ENCODE measurements at regions not wholly inside any gene's neighbourhood (a gene's known extent, or its start where the extent isn't known, plus 50 kb on each side); places are given as distances from the start of the nearest gene placed in this dataset.

DNA sequence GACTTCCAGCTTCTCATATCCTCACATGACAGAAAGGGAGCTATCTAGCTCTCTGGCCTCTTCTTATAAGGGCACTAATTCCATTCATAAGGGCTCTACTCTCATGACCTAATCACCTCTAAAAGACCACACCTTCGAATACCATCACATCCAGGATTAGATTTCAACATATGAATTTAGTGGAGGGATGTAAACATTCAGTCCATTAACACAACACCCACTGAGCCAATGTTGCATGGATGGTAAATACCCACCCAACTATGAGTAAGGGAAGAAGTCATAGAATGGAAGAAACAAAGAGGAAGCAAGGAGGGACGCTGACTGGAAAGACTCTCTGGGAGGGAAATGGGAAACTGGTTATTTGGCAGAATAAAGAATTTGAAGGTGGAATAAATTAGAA is 112.6 kb upstream of the CCDC112 start:
- no peak overlapping the region for H3K9ac ChIP-seq (ENCODE audit: insufficient read depth, low read depth, low read length)
- in situ Hi-C loops (cut with HindIII; ENCODE audit: extremely low pct_ligation_motif_present, low pct_unique_long_range_greater_than_20kb) (no loop called here), intact Hi-C loops (cut with micrococcal nuclease; ENCODE audit: unreplicated experiment) (no loop called here)
- no peak overlapping the region for H3K4me2 ChIP-seq (ENCODE audit: low read depth, low read length)
- DNase-seq (ENCODE audit: low spot score) (no peak), ATAC-seq (no peak), FAIRE-seq (no peak)
- no peak overlapping the region for H2AFZ ChIP-seq (ENCODE audit: low read length)
- WGBS (ENCODE audit: low lambda C conversion rate): 2% methylated on average over 2 of the region's 2 CpGs
- no TSS peak for BruUV-seq (replicated peaks)
- no peaks in the 10 kb centered on the region for H3K36me3 ChIP-seq (replicated peaks in 1 of 2; ENCODE audit: control insufficient read depth in 1 of 2, insufficient read depth in 2 of 2, low read length in 2 of 2)
- H3K9me3 ChIP-seq (ENCODE audit: low read length): no peaks in the 10 kb centered on the region
- H3K27me3 ChIP-seq (ENCODE audit: control insufficient read depth in 1 of 2, insufficient read depth in 2 of 2, low read length in 2 of 2): no peaks in the 10 kb centered on the region
- TF ChIP-seq TRIM24 (CRISPR knock-in tag; IDR thresholded peaks at IDR 0.05): no peak
- TF ChIP-seq PPARG (CRISPR knock-in tag; conservative IDR thresholded peaks at IDR 0.05): no peak
- no peak for TF ChIP-seq RAD51 (IDR thresholded peaks at IDR 0.05; ENCODE audit: borderline replicate concordance)
- no peaks in the 10 kb centered on the region for H3K4me1 ChIP-seq (ENCODE audit: insufficient read depth, low read length)
- POLR2A ChIA-PET: no interaction called here
- no peaks in the 10 kb centered on the region for H4K20me1 ChIP-seq (ENCODE audit: insufficient read depth, low read length)
- no peak overlapping the region for H3K27ac ChIP-seq (ENCODE audit: extremely low read length, insufficient read depth, low read length)
- no peaks in the 10 kb centered on the region for H3K79me2 ChIP-seq (ENCODE audit: insufficient read depth, low read length)
- no peak overlapping the region for H3K4me3 ChIP-seq (replicated peaks in 1 of 3; ENCODE audit: insufficient read depth in 1 of 3, low read depth in 2 of 3, low read length in 3 of 3)
- CTCF ChIA-PET (ENCODE audit: low intra/inter-chr PET ratio, low total read pairs): no interaction called here

DNA sequence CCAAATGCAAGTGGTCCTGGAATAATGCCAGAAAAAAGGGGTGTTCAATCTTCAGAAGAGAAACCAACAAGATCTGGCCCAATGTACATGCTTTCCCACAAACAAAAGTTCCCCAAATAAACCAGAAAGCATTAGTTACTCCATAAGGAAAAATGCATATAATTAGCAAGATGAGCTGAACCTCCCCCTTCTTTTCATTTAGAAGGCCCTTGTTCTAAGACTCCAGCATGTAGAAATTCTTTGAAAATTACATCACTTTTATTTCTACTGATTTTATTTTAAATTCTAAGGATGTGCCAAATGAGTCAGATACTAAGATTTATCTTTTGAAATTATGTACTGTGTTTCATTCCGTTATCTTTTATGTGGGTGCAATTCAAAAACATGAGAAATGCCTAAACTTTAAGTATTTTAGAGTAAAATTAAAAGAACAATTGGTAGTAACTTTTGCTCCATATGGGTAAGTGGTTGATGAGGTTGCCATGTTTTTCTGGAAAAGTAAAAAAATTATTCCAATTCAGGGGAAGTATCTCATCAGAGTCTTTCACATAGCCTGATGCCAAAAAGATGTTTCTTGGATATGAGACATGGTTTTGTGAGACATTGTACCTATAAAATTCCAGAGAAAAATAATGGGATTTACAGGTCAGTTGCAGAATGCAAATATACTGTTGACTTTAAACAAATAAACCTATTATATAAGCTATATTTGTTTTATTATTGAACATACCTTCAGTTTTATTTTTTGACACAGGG is 106.5 kb upstream of the CCDC112 start:
- ChIA-PET POLR2A (no interaction called here), CTCF (ENCODE audit: low intra/inter-chr PET ratio, low total read pairs) (no interaction called here)
- intact Hi-C loops (cut with micrococcal nuclease; ENCODE audit: unreplicated experiment): no loop called here
- H3K27ac ChIP-seq (ENCODE audit: extremely low read length, insufficient read depth, low read length): no peak overlapping the region
- no TSS peak for BruUV-seq (replicated peaks)
- no peaks in the 10 kb centered on the region for H3K9me3 ChIP-seq (ENCODE audit: low read length)
- H4K20me1 ChIP-seq (ENCODE audit: insufficient read depth, low read length): no peaks in the 10 kb centered on the region
- H3K79me2 ChIP-seq (ENCODE audit: insufficient read depth, low read length): no peaks in the 10 kb centered on the region
- no peak for DNase-seq (ENCODE audit: low spot score)
- ATAC-seq: no peak
- H3K9ac ChIP-seq (ENCODE audit: insufficient read depth, low read depth, low read length): no peak overlapping the region
- no peaks in the 10 kb centered on the region for H3K4me1 ChIP-seq (ENCODE audit: insufficient read depth, low read length)
- TF ChIP-seq ZNF235 (CRISPR knock-in tag; IDR thresholded peaks at IDR 0.05; ENCODE audit: borderline replicate concordance) (no peak), FOXJ3 (CRISPR knock-in tag; IDR thresholded peaks at IDR 0.05; ENCODE audit: borderline replicate concordance) (no peak)
- H3K4me3 ChIP-seq (replicated peaks in 1 of 3; ENCODE audit: insufficient read depth in 1 of 3, low read depth in 2 of 3, low read length in 3 of 3): no peak overlapping the region
- H3K4me2 ChIP-seq (ENCODE audit: low read depth, low read length): no peak overlapping the region
- H3K36me3 ChIP-seq (replicated peaks in 1 of 2; ENCODE audit: control insufficient read depth in 1 of 2, insufficient read depth in 2 of 2, low read length in 2 of 2): no peaks in the 10 kb centered on the region
- FAIRE-seq: no peak
- WGBS (ENCODE audit: low lambda C conversion rate): 11% methylated on average over 1 of the region's 1 CpG
- in situ Hi-C loops (cut with HindIII; ENCODE audit: extremely low pct_ligation_motif_present, low pct_unique_long_range_greater_than_20kb): no loop called here
- H3K27me3 ChIP-seq (ENCODE audit: control insufficient read depth in 1 of 2, insufficient read depth in 2 of 2, low read length in 2 of 2): no peaks in the 10 kb centered on the region
- H2AFZ ChIP-seq (ENCODE audit: low read length): no peak overlapping the region
